HG02678 (cell line): ENCODE measurements at regions not wholly inside any gene's neighbourhood (a gene's known extent, or its start where the extent isn't known, plus 50 kb on each side); places are given as distances from the start of the nearest gene placed in this dataset.
"Not testable (repeated sequence)": the region's sequence is repeated elsewhere in the genome, so short reads cannot be mapped to it uniquely, and the experiment has no call there.

Source experiments
- ATAC-seq: cut with Tn5 transposase; IDR thresholded peaks from one replicate; pipeline ENCODE4 v1.9.1; 2021; ENCODE audit warnings: mild to moderate bottlenecking, moderate library complexity; ENCODE audit not compliant: unreplicated experiment

GRCh38 chrX:122140219-122140618, 1043.9 kb upstream of the GRIA3 start:
- not testable (repeated sequence) for ATAC-seq

DNA sequence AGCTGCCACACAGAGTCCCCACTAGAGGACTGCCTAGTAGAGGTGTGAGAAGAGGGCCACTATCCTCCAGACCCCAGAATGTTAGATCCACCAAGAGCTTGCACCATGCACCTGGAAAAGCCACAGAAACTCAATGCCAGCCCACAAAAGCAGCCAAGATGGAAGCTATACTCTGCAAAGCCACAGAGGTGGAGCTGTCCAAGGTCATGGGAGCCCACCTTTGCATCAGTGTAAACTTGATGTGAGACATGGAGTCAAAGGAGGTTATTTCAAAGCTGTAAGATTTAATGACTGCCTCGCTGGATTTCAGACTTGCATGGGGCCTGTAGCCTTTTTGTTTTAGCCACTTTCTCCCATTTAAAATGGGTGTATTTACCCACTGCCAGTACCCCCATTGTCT, 1030.1 kb upstream of the GRIA3 start:
- ATAC-seq = no peak

- ATAC-seq = no peak
Measured at GRCh38 chrX:122168241-122168640, 1015.8 kb upstream of the GRIA3 start.

DNA sequence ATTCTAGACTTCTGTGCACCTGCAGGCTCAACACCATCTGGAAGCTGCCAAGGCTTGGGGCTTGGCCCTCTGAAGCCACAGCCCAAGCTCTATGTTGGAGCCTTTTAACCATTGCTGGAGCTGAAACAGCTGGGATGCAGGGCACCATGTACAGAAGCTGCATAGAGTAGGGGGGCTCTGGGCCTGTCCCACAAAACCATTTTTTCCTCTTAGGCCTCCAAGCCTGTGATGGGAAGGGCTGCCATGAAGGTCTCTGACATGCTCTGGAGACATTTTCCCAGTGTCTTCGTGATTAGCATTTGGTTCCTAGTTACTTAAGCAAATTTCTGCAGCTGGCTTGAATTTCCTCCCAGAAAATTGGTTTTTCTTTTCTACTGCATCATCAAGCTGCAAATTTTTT, 999.3 kb upstream of the GRIA3 start:
- ATAC-seq = no peak

GRCh38 chrX:122187069-122187713, 996.9 kb upstream of the GRIA3 start:
- no peak for ATAC-seq

DNA sequence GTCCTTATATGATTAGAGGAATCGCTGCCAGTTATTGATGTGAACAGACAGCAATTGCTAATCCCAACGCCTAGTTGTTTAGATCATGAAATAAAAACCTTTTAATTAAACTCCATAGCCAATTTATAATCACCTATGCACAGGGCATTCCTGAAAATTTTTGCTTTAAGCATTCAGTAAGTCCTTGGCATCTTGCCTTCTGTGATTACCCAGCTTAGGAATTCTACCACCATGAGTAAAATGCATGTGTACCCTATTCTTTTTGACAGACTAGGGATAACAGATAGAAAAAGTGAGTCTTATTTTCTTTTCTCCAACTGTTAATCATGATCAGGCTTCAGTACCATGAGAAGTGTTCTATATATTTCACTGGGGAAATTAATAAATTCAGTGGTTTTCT, 995.3 kb upstream of the GRIA3 start:
- no peak for ATAC-seq

GRCh38 chrX:122196343-122196742, 987.7 kb upstream of the GRIA3 start:
- no peak for ATAC-seq

- ATAC-seq = no peak
Measured at GRCh38 chrX:122203399-122203798, 980.7 kb upstream of the GRIA3 start.

DNA sequence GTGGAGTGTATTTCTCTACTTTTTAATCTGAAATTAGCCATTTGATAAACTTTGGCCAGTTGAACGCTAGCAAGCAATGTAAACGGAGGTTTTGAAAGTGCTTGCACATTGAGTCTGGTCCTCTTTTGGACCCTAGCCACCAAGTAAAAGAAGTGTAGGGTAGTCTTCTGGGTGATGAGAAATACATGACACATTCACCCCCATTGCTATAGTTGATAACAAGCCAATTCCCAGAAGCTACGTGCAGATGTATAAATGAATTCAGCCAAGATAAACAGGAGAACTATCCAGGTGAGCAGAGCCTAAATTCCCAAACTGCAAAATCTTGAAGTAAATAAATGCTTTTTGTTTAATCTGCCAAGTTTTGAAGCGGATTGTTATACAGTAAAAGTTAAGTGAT, 965.4 kb upstream of the GRIA3 start:
- no peak for ATAC-seq

DNA sequence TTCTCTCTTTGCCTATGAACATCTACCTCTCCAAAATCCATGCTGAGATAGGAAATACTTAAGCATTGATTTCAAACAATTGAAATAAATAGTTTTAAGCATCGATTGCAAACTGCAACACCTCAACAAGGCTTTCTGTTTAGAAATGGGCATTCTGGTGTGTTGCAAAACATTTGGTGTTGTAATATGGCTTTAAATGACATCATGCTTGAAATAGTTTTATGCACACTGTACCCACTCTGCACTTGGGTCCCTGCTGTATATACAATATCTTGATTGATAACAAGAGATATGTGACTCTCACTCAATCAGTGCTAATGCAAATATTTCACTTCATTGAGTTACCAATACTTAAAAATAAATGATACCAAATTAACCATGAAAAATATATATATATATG, 964.9 kb upstream of the GRIA3 start:
- no peak for ATAC-seq

- no peak for ATAC-seq
Measured at GRCh38 chrX:122219735-122220134, 964.3 kb upstream of the GRIA3 start.

DNA sequence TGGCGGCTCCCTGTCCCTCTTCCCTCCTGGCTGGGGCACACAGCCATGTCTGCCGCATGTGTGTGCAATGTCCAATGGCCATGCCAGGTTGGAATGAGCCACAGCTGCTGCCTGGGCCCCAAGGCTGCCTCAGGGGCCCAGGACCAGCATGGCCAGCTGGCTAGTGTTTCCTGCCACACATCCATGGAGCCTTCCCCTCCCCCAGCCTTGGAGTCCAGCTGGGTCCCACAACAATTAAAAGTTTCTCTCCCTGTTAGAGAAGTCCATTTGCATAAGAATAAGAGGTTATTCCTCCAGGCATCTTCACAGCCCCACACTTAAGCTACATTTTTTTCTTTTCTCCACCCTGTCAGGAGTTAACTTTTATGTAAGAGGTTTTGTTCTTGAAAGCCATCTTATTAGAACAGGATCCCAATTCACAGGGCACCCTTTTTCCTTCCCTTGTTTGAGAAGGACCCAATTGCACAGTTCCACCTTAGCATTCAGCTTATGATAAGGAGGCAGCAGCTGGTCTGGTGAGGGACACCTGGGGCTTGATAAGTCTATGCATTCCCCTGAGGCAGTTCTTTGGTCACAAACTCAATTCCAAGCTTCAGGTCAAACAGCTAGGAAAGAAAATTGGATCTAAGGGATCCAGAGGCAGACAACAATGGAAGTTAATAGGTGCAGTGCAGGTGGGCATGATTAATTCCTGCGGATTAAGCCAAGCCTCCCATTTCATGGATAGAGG, 963.3 kb upstream of the GRIA3 start:
- ATAC-seq = no peak

- ATAC-seq = not testable (repeated sequence)
Measured at GRCh38 chrX:122221810-122222209, 962.3 kb upstream of the GRIA3 start.

- not testable (repeated sequence) for ATAC-seq
Measured at GRCh38 chrX:122224137-122224536, 959.9 kb upstream of the GRIA3 start.

- ATAC-seq = no peak
Measured at GRCh38 chrX:122238801-122239200, 945.3 kb upstream of the GRIA3 start.

DNA sequence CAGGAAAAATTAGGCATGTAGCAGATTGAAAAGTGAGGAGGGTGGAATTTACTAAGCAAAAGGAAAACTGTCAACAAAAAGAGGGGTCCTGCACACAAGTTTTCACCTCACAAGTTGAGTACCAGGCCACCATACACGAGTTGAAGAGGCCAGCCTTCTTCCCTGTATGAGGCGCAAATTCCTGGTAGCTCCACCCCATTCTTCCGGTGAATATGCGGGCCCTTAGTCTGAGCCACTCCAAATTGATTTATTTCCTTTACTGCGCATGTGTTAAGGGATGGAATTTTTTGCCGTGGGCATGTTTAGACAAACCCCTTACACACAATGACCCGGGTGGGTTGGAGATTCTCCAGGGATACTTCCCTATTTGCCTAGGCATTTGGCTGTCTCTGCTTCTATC, 942.1 kb upstream of the GRIA3 start:
- no peak for ATAC-seq

DNA sequence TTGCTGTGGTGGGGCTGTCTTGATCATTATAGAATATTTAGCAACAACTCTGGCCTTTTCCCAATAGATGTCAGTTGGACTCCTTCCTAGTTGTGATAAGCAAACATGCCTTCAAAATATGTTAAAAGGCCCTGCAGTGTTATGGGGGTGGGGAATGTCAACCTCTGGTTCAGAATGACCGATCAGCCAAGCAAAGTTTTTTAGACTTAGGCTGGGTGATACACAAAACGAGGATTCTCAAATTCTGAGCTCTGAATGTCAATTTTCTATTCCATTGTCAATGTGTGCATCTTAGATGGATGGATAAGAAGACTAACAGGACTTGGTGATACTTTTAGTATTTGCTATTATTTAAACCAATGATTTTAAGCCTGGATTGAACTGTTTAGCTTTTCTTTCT, 940.0 kb upstream of the GRIA3 start:
- no peak for ATAC-seq

DNA sequence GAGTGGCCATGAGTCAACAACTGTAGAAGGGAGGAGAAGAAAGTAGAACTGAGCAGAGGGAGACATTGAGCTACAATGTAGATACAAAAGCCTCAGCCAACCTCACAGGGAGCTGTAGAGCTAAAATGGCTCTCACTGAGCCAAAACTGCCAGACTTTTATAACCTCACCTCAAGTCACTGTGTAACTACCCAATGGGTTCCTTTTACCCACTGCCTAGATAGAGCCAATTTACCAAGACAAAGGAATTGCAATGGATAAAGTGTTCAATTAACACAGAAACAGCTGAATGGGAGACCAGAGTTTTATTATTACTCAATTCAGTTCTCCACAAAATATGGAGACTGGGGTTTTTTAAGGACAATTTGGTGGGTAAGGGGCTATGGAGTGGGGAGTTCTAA, 938.9 kb upstream of the GRIA3 start:
- ATAC-seq = no peak

GRCh38 chrX:122245943-122246342, 938.1 kb upstream of the GRIA3 start:
- no peak for ATAC-seq

DNA sequence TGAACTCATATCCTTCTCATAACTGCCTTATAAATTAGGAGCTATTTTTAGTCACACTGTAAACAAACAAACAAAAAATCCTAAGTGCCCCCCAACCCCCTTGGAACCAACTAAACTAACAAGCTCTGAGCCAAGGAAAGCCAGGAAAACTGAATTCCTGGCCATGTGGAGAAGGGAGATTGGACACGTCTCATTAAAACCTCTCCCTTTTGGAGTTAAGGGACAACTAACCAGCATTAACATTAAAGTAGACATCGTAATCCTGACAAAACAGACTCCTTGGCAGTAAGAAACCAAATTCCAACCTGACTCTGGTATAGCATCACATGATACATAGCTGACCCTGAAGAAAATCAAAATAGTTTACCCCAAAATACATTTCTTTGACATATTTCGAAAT, 937.1 kb upstream of the GRIA3 start:
- ATAC-seq = no peak

DNA sequence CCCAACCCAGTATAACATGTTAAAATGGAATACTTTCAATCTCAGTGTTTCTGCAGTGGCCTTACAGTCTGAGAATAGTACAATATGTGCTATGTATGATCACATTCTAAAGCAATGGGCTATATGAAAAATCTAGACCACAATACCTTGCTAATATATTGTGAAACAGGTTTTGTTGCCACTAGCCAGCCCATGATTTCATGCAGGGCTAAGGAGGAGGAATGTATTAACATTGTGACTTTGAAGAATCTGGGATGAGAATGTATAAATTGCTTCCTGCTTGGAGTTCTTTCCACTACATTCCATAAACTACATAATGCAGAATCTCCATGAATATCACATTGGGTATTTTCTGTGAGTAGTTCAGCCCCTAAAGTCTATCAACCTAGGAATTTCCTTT, 935.4 kb upstream of the GRIA3 start:
- no peak for ATAC-seq

- ATAC-seq = no peak
Measured at GRCh38 chrX:122252454-122252853, 931.6 kb upstream of the GRIA3 start.

DNA sequence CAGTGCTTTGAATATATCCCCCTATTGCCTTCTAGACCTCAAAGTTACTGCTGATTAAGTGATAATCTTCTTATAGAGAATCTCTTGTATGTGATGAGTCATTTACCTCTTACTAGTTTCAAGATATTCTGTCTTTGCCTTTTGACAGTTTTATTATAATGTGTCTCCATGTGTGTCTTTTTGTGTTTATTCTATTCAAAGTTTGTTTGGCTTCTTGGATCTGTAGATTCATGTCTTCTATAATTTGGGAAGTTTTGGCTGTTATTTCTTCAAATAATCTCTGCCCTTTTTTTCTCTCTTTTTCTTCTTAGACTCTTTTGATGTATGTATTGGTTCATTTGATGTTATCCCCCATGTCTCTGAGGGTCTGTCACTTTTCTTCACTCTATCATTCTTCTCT, 915.7 kb upstream of the GRIA3 start:
- ATAC-seq = no peak
